ENCODE measurements at regions not wholly inside any gene's neighbourhood (a gene's known extent, or its start where the extent isn't known, plus 50 kb on each side); places are given as distances from the start of the nearest gene placed in this dataset.

DNA sequence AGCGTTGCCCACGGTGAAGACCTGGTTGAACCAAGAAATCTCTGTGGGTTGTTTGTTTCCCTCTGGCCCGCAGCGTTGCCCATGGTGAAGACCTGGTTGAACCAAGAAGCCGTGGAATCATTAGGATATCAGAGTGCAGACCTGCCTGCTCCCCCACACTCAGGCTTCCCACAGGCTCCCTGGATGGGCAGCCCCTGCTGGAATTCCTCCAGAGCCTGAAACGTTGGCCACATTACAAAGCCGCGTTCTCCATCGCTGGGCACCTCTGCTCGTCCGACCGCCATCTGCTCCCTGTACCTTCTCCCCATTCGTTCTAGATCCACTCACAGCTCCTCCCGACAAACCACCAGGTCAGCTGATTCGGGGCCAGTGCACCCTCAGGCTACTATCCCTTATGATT lies 266.9 kb upstream of the SHH start:
- Mint-ChIP-seq H3K4me1 (ENCODE audit: insufficient read depth, unreplicated experiment) (no peaks in the 10 kb centered on the region), H3K27ac (ENCODE audit: low read depth, unreplicated experiment) (no peak overlapping the region), H3K4me3 (ENCODE audit: unreplicated experiment) (no peak overlapping the region), H3K9me3 (ENCODE audit: unreplicated experiment) (no peaks in the 10 kb centered on the region), H3K27me3 (ENCODE audit: insufficient read depth, unreplicated experiment) (no peaks in the 10 kb centered on the region), H3K36me3 (ENCODE audit: insufficient read depth, unreplicated experiment) (no peaks in the 10 kb centered on the region)
- no TSS peak for BruUV-seq (replicated peaks)
- DNase-seq (ENCODE audit: unreplicated experiment): no peak
- TF ChIP-seq, protein P1, sequence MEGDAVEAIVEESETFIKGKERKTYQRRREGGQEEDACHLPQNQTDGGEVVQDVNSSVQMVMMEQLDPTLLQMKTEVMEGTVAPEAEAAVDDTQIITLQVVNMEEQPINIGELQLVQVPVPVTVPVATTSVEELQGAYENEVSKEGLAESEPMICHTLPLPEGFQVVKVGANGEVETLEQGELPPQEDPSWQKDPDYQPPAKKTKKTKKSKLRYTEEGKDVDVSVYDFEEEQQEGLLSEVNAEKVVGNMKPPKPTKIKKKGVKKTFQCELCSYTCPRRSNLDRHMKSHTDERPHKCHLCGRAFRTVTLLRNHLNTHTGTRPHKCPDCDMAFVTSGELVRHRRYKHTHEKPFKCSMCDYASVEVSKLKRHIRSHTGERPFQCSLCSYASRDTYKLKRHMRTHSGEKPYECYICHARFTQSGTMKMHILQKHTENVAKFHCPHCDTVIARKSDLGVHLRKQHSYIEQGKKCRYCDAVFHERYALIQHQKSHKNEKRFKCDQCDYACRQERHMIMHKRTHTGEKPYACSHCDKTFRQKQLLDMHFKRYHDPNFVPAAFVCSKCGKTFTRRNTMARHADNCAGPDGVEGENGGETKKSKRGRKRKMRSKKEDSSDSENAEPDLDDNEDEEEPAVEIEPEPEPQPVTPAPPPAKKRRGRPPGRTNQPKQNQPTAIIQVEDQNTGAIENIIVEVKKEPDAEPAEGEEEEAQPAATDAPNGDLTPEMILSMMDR (IDR thresholded peaks at IDR 0.05; ENCODE audit: unreplicated experiment): no peak
- intact Hi-C loops (cut with micrococcal nuclease): no loop called here
- CTCF ChIA-PET: no interaction called here
- POLR2A ChIA-PET: no interaction called here

DNA sequence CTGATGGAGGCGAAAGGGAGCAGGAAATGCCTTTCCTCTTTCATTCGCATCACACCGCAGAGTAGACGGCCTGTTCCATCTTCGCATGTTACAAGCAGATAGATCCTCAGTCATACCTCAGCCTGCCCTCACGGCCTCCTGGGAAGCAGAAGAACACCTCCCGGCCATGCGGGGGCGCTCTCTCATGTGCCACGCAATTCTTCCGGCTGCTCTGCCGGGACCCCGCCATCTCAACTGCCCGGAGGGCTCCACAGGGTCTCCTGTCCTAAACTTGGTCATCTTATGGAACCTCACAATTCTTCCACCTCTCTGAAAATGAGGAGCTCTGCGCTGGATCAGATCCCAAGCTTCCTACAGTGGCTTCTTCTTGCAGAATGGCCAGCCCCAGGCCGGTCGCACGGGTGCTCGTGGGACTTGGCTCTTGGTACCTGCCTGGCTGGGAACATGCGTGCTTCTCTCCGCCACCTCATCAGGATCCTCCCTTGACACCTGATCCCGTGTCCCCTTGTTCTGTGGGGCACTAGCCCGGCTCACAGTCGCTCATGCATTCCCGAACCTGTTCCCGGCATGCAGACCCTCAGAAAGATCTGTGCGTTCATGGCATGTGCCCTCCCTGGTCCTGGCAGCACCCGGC lies 262.8 kb upstream of the SHH start:
- Mint-ChIP-seq H3K9me3 (ENCODE audit: unreplicated experiment) (no peaks in the 10 kb centered on the region), H3K4me3 (ENCODE audit: unreplicated experiment) (no peak overlapping the region), H3K27me3 (ENCODE audit: insufficient read depth, unreplicated experiment) (peaks cover 2% of the 10 kb centered on the region), H3K27ac (ENCODE audit: low read depth, unreplicated experiment) (no peak overlapping the region), H3K4me1 (ENCODE audit: insufficient read depth, unreplicated experiment) (no peaks in the 10 kb centered on the region), H3K36me3 (ENCODE audit: insufficient read depth, unreplicated experiment) (no peaks in the 10 kb centered on the region)
- BruUV-seq (replicated peaks): no TSS peak
- CTCF ChIA-PET: interaction anchor here (0.5 to 0.6 kb wide), 2 partner anchors 89 to 883 kb away, joined by 3 to 4 read pairs; no protein-coding TSS in a partner anchor
- intact Hi-C loops (cut with micrococcal nuclease): no loop called here
- POLR2A ChIA-PET: no interaction called here
- no peak for DNase-seq (ENCODE audit: unreplicated experiment)
- TF ChIP-seq, protein P1 (IDR thresholded peaks at IDR 0.05; ENCODE audit: unreplicated experiment): no peak

DNA sequence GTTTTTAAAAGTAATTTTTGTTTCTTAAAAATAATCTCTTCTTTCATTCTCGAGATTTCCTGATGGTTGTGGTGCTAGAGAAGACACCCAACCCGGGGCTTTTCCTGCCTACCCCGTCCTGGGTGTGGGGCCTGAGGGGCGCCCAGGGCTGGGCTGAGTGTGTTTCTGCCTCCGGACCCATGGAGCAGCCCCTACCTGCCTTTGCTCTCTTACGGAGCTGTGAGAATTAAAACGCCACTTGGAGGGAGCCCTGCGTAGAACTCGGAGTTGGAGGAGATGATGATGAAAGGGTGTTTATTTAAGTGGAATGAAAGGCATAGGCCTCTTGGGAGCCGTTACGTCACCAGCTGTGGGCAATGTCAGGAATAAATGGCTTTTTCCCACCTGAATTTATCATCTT lies 261.8 kb upstream of the SHH start:
- POLR2A ChIA-PET: no interaction called here
- Mint-ChIP-seq H3K27ac (ENCODE audit: low read depth, unreplicated experiment) (no peak overlapping the region), H3K9me3 (ENCODE audit: unreplicated experiment) (no peaks in the 10 kb centered on the region), H3K4me3 (ENCODE audit: unreplicated experiment) (no peak overlapping the region), H3K4me1 (ENCODE audit: insufficient read depth, unreplicated experiment) (no peaks in the 10 kb centered on the region), H3K36me3 (ENCODE audit: insufficient read depth, unreplicated experiment) (no peaks in the 10 kb centered on the region), H3K27me3 (ENCODE audit: insufficient read depth, unreplicated experiment) (peaks cover 12% of the 10 kb centered on the region)
- TF ChIP-seq, protein P1 (IDR thresholded peaks at IDR 0.05; ENCODE audit: unreplicated experiment): no peak
- intact Hi-C loops (cut with micrococcal nuclease): no loop called here
- CTCF ChIA-PET: interaction anchor here (0.6 to 0.7 kb wide), 3 partner anchors 241 to 689 kb away, joined by 3 read pairs; no protein-coding TSS in a partner anchor
- DNase-seq (ENCODE audit: unreplicated experiment): no peak
- BruUV-seq (replicated peaks): no TSS peak

DNA sequence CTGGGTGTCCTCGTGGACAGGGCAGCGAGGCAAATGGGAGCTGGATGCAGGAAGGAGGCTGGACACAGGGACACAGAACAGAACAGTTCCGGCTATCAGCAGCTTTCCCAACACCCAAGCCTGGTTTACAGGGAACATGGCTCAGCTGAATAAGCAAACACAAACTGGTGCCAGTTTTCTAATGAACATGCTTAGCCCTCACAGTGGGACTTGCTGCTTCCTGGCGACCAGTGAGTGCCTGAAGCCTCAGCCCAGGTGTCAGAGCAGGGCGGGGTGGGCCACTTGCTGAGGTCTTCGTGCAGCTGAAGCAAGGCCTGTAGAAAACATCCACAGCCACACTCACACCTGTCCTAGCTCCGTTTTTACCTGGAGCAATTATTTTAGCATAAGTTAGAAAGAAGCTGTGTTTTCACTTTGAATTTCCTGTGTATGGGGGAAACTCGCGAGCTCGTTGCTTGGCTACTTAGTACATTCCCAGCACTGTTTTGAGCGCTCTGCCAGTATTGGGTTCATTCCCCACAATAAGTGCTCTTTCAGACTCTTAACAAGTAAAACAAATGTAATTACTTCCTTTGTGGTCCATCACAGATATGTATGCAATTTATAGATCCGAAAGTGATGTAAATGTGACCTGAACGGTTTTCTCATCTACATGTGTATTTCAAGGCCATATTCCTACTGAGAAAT lies 261.2 kb upstream of the SHH start:
- ChIA-PET CTCF (interaction anchor here (0.6 kb wide), 1 partner anchor 241 kb away, joined by 3 read pairs; no protein-coding TSS in a partner anchor), POLR2A (interaction anchor here (0.6 kb wide), 1 partner anchor 260 kb away, joined by 3 read pairs; no protein-coding TSS in a partner anchor)
- Mint-ChIP-seq H3K27me3 (ENCODE audit: insufficient read depth, unreplicated experiment) (peaks cover 18% of the 10 kb centered on the region), H3K27ac (ENCODE audit: low read depth, unreplicated experiment) (no peak overlapping the region), H3K36me3 (ENCODE audit: insufficient read depth, unreplicated experiment) (no peaks in the 10 kb centered on the region), H3K4me1 (ENCODE audit: insufficient read depth, unreplicated experiment) (no peaks in the 10 kb centered on the region), H3K4me3 (ENCODE audit: unreplicated experiment) (no peak overlapping the region), H3K9me3 (ENCODE audit: unreplicated experiment) (no peaks in the 10 kb centered on the region)
- intact Hi-C loops (cut with micrococcal nuclease): no loop called here
- no TSS peak for BruUV-seq (replicated peaks)
- TF ChIP-seq, protein P1 (IDR thresholded peaks at IDR 0.05; ENCODE audit: unreplicated experiment): no peak
- no peak for DNase-seq (ENCODE audit: unreplicated experiment)

Measured in MCF 10A (cell line).